Neuron (in vitro differentiated cells): ENCODE measurements at regions not wholly inside any gene's neighbourhood (a gene's known extent, or its start where the extent isn't known, plus 50 kb on each side); places are given as distances from the start of the nearest gene placed in this dataset.
"Not testable (repeated sequence)": the region's sequence is repeated elsewhere in the genome, so short reads cannot be mapped to it uniquely, and the experiment has no call there.

Experiments
- H2AFZ ChIP-seq: one replicate; pipeline ENCODE4 v1.6.1; 2013; ENCODE audit warnings: low read depth, mild to moderate bottlenecking, inconsistent platforms, low read length, moderate library complexity
- H3K27me3 ChIP-seq: one replicate; pipeline ENCODE4 v1.6.1; 2013; ENCODE audit warnings: low read length; ENCODE audit not compliant: insufficient read depth
- H3K36me3 ChIP-seq: one replicate; pipeline ENCODE4 v1.6.1; 2013; ENCODE audit warnings: low read length; ENCODE audit not compliant: insufficient read depth
- H3K4me1 ChIP-seq: one replicate; pipeline ENCODE4 v1.6.1; 2013; ENCODE audit warnings: low read length; ENCODE audit not compliant: insufficient read depth
- H3K4me3 ChIP-seq: 2 replicates; pipeline ENCODE4 v1.5.1; 2013; ENCODE audit warnings: mild to moderate bottlenecking, low read length, moderate library complexity
- H3K9me3 ChIP-seq: one replicate; pipeline ENCODE4 v1.6.1; 2013; ENCODE audit warnings: low read length

- H3K4me1 ChIP-seq = no peaks in the 10 kb centered on the region
- no peaks in the 10 kb centered on the region for H3K9me3 ChIP-seq
- no peaks in the 10 kb centered on the region for H3K36me3 ChIP-seq
- H2AFZ ChIP-seq = no peak overlapping the region
- no peak overlapping the region for H3K4me3 ChIP-seq
- H3K27me3 ChIP-seq = no peaks in the 10 kb centered on the region
Measured at GRCh38 chr13:90492872-90493271, 854.6 kb upstream of the MIR17HG start.

GRCh38 chr13:90493667-90494066 lies 853.8 kb upstream of the MIR17HG start:
- H2AFZ ChIP-seq = no peak overlapping the region
- no peaks in the 10 kb centered on the region for H3K36me3 ChIP-seq
- no peak overlapping the region for H3K4me3 ChIP-seq
- no peaks in the 10 kb centered on the region for H3K4me1 ChIP-seq
- H3K9me3 ChIP-seq = no peaks in the 10 kb centered on the region
- H3K27me3 ChIP-seq = no peaks in the 10 kb centered on the region

GRCh38 chr13:90494849-90495248 lies 852.6 kb upstream of the MIR17HG start:
- H3K4me1 ChIP-seq, H2AFZ ChIP-seq, H3K36me3 ChIP-seq, H3K9me3 ChIP-seq, H3K4me3 ChIP-seq, H3K27me3 ChIP-seq: not testable (repeated sequence)

- no peaks in the 10 kb centered on the region for H3K36me3 ChIP-seq
- H3K4me3 ChIP-seq = no peak overlapping the region
- H3K27me3 ChIP-seq = no peaks in the 10 kb centered on the region
- H3K9me3 ChIP-seq = no peaks in the 10 kb centered on the region
- H3K4me1 ChIP-seq = no peaks in the 10 kb centered on the region
- no peak overlapping the region for H2AFZ ChIP-seq
Measured at GRCh38 chr13:90498096-90498495, 849.4 kb upstream of the MIR17HG start.

- Histone ChIP-seq H3K9me3 (no peaks in the 10 kb centered on the region), H3K36me3 (no peaks in the 10 kb centered on the region), H3K4me1 (no peaks in the 10 kb centered on the region), H3K4me3 (no peak overlapping the region), H2AFZ (no peak overlapping the region), H3K27me3 (no peaks in the 10 kb centered on the region)
Measured at GRCh38 chr13:90498816-90499215, 848.7 kb upstream of the MIR17HG start.

GRCh38 chr13:90500569-90500968 lies 846.9 kb upstream of the MIR17HG start:
- Histone ChIP-seq H3K36me3 (no peaks in the 10 kb centered on the region), H2AFZ (no peak overlapping the region), H3K9me3 (no peaks in the 10 kb centered on the region), H3K27me3 (no peaks in the 10 kb centered on the region), H3K4me3 (no peak overlapping the region), H3K4me1 (no peaks in the 10 kb centered on the region)

GRCh38 chr13:90502153-90502552 lies 845.3 kb upstream of the MIR17HG start:
- Histone ChIP-seq H3K4me1 (no peaks in the 10 kb centered on the region), H3K4me3 (no peak overlapping the region), H3K27me3 (no peaks in the 10 kb centered on the region), H3K9me3 (no peaks in the 10 kb centered on the region), H3K36me3 (no peaks in the 10 kb centered on the region), H2AFZ (no peak overlapping the region)

GRCh38 chr13:90502762-90503161 lies 844.7 kb upstream of the MIR17HG start:
- Histone ChIP-seq H3K27me3 (no peaks in the 10 kb centered on the region), H3K9me3 (no peaks in the 10 kb centered on the region), H2AFZ (no peak overlapping the region), H3K36me3 (no peaks in the 10 kb centered on the region), H3K4me1 (no peaks in the 10 kb centered on the region), H3K4me3 (no peak overlapping the region)

GRCh38 chr13:90510319-90510718 lies 837.2 kb upstream of the MIR17HG start:
- Histone ChIP-seq H3K4me3 (no peak overlapping the region), H3K4me1 (no peaks in the 10 kb centered on the region), H3K27me3 (no peaks in the 10 kb centered on the region), H3K9me3 (no peaks in the 10 kb centered on the region), H2AFZ (no peak overlapping the region), H3K36me3 (no peaks in the 10 kb centered on the region)

GRCh38 chr13:90511903-90512302 lies 835.6 kb upstream of the MIR17HG start:
- no peaks in the 10 kb centered on the region for H3K36me3 ChIP-seq
- H2AFZ ChIP-seq = no peak overlapping the region
- no peak overlapping the region for H3K4me3 ChIP-seq
- no peaks in the 10 kb centered on the region for H3K27me3 ChIP-seq
- no peaks in the 10 kb centered on the region for H3K4me1 ChIP-seq
- no peaks in the 10 kb centered on the region for H3K9me3 ChIP-seq

GRCh38 chr13:90514712-90515111 lies 832.8 kb upstream of the MIR17HG start:
- H3K9me3 ChIP-seq, H3K4me3 ChIP-seq, H3K27me3 ChIP-seq, H2AFZ ChIP-seq, H3K4me1 ChIP-seq, H3K36me3 ChIP-seq: not testable (repeated sequence)

- Histone ChIP-seq H3K9me3 (peaks cover 2% of the 10 kb centered on the region), H3K4me3 (no peak overlapping the region), H2AFZ (no peak overlapping the region)
Measured at GRCh38 chr13:90518417-90518816, 829.1 kb upstream of the MIR17HG start.

GRCh38 chr13:90519157-90519556 lies 828.3 kb upstream of the MIR17HG start:
- no peak overlapping the region for H2AFZ ChIP-seq
- H3K4me3 ChIP-seq = no peak overlapping the region
- peaks cover 9% of the 10 kb centered on the region for H3K4me1 ChIP-seq
- no peaks in the 10 kb centered on the region for H3K36me3 ChIP-seq
- no peaks in the 10 kb centered on the region for H3K27me3 ChIP-seq
- peaks cover 2% of the 10 kb centered on the region for H3K9me3 ChIP-seq

More at GRCh38 chr13:90518417-90518816, 829.1 kb upstream of the MIR17HG start:
- Histone ChIP-seq H3K27me3 (no peaks in the 10 kb centered on the region), H3K36me3 (no peaks in the 10 kb centered on the region), H3K4me1 (peaks cover 9% of the 10 kb centered on the region)

GRCh38 chr13:90526711-90527110 lies 820.8 kb upstream of the MIR17HG start:
- Histone ChIP-seq H2AFZ (no peak overlapping the region), H3K27me3 (no peaks in the 10 kb centered on the region), H3K4me1 (no peaks in the 10 kb centered on the region), H3K36me3 (no peaks in the 10 kb centered on the region), H3K4me3 (no peak overlapping the region), H3K9me3 (no peaks in the 10 kb centered on the region)
